HG03159 (cell line): ENCODE measurements at regions not wholly inside any gene's neighbourhood (a gene's known extent, or its start where the extent isn't known, plus 50 kb on each side); places are given as distances from the start of the nearest gene placed in this dataset.
A peak's percentile ranks its signal among the peaks of the same experiment; 100 is the strongest.
"Not testable (repeated sequence)": the region's sequence is repeated elsewhere in the genome, so short reads cannot be mapped to it uniquely, and the experiment has no call there.

Experiments
- ATAC-seq: cut with Tn5 transposase; IDR thresholded peaks from one replicate; pipeline ENCODE4 v1.9.1; 2021; ENCODE audit warnings: mild to moderate bottlenecking, moderate library complexity; ENCODE audit not compliant: unreplicated experiment

DNA sequence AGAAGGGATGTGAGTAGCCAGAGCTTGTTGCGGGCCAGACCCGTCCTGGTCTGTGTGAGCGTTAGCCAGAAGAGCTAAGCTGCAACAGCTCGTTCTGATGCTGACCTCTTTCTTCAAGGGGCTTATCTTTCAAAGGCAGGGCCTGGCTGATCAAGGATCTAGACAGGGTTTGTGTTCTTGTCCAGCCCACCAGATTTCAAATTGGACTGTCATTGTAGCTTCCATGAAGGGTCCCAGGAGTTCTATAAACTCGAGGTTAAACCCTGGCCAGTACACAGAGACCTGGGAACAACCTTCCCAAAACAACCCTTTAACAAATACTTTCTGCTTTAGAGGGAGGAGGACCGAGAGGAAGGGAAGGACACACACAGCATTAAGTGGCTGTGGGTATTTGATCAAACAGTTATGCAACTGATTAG is 153.0 kb upstream of the TUT7 start:
- no peak for ATAC-seq

DNA sequence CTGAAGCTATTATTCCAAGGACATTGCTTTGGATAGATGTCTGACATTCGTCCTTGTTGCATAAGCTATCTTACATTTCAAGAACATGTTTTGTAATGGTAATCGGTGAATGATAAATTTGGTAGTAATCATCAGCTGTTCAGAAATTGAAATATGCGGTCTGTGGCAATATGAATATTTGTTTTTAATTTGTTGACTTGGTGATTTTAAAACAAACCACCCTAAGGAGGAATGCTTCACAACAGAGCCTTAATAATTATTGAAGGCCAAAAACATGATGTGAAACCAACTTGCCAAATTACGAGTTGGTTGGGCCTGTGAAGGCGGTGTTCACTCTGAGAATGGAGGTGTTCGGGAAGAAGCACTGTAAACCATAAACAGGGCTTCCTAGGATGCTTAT is 149.7 kb upstream of the TUT7 start:
- no peak for ATAC-seq

DNA sequence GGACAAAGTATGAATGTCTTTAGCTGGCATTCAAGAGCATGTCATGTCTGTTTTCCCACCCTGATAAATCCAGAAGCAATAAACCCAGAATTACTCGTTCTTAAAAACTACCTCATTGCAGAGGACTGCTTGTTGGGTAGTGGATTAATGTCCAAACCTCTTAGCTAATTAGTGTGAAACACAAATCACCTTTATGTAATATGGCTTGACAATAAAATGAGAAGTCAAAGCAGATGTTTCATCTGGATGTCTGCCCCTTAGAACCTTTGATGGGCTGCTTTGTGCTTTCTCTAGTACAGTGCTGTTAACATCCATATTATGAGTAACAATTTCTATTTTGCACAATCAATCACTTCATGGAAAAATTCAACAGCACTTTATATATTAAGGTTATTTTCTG is 149.1 kb upstream of the TUT7 start:
- no peak for ATAC-seq

DNA sequence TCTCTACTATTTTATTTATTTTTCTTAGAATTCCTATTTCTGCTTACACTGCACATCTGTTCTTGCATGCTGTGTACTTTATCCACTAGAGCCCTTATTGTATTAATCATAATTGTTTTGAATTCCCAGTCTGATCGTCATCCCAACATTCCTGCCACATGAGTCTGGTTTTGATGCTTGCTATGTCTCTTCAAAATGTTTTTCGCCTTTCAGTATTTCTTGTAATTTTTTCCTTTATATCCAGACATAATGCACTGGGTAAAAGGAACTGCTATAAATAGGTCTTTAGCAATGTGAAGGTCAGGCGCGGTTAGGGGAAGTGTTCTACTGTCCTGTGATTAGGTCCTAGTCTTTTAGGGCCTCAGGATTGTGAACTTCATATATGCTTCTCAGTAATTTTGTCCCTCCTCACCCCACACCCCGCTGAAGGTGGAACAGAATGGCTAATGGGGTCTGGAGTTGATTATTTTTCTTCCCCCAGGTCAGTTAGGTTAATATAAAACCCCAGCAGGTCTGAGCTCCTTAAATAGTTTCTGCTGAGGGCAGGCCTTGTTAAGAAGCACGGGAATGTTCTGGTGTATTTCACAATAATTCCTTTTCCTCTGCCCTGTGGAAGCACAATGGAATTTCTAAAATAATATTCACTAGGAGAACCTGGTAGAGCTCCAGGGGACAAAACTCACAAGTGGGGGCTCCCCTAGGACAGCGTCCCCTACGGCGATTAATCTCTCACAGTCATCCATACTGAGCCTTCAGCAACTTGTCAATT is 146.6 kb upstream of the TUT7 start:
- ATAC-seq = no peak

DNA sequence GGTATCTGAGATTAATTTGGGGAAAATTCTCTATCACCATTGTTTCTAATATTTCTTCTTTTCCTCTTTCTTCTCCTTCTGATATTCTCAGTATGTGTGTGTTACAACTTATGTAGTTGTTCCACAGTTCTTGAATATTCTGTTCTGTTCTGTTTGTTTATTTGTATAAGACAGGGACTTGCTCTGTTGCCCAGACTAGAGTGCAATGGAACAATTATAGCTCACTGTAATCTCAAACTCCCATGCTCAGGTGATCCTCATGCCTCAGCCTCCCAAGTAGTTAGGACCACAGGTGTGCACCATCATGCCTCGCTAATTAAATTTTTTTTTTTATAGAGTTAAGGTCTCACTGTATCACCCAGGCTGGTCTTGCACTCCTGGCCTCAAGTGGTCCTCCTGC is 145.8 kb upstream of the TUT7 start:
- no peak for ATAC-seq

DNA sequence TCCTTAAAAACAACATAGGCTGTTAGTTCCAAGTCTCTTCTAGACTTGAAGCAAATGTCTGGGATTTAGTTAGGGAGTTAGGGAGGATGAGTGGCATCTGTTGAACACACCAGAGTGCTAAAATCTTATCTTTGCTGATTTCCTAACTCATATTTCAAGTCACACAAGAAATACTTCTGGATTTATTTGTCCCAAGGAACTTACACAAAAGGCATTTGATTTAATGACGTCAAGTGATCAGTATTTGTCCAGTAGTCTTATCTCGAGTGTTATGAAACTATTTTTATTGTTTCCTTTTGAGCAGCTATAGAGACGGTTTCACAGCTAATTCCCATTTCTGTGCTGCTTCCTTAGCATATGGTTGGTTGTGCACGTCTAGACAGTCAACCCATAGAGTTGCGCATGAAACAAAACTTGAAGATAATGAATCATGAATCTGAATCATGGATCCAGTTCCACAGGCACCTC is 140.5 kb upstream of the TUT7 start:
- no peak for ATAC-seq

DNA sequence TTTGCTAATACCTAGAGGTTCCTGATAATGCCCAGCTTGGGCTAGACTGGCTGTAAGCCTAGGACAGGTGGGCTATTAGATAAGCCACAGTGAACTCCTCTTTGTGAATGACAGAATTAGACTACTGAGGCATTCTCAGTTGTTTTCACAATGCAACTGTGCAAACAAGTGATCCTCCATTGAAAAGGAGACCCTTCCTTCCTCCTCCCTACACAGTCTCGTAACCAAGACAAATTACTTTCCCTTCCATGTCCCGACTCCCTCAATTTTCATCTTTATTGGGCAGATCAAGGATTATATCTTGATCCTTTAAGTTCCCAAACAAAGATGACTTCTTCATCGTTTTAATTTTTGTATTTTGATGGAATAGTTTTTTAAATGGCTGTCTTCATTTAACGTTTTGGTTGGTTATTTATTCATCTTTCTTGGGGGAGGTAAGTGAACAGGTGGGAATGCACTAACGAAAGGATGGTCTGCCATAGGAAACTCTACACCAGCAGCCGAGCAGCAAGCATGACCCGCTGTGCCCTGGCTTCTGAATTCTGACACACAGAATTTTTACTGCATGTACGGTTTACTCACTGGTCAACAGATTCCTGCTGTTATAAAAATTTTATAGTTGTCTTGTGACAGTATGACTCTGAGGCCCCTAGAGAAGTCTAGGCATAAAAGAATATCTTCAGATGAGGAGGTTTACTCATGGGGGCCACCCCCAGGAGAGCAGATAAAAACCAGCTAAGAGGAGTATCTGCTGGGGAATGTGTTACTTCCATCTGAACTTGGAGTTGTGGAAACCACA is 137.5 kb upstream of the TUT7 start:
- no peak for ATAC-seq

DNA sequence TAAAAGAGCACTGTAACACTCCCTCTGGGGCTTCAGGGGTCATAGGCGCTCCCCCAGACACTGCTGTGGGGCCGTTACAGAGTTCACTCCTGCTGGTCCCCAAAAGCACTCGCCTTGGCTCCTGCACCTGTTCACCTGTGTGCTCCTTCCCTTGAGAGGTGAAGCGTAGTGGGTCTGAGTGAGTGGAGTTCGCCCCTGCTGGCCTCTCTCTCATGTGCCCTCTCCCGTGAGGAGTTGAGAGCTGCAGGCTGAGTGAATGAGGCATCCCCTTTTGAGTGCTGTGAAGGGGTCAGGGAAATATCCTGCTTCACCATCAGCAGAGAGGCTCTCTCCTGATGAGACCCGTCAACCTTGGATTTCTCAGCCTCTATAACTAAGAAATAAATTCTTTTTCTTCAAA is 134.6 kb upstream of the TUT7 start:
- no peak for ATAC-seq

DNA sequence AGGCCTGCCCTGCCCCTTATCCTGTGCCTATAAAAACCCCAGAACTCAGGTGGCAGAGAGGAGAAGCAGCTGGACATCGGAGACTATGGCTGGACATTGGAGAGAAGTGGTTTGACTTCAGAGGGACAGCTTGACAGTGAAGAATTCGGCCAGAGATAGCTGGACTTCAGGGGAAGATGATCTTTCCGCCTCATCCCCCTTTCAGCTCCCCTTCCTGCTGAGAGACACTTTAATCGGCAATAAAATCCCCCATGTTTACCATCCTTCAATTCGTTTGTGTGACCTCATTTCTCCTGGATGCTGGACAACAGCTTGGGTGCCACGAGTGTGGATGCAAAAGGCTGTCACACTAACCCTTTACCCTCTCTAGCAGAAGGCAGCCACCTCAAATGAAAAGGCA is 134.1 kb upstream of the TUT7 start:
- no peak for ATAC-seq

DNA sequence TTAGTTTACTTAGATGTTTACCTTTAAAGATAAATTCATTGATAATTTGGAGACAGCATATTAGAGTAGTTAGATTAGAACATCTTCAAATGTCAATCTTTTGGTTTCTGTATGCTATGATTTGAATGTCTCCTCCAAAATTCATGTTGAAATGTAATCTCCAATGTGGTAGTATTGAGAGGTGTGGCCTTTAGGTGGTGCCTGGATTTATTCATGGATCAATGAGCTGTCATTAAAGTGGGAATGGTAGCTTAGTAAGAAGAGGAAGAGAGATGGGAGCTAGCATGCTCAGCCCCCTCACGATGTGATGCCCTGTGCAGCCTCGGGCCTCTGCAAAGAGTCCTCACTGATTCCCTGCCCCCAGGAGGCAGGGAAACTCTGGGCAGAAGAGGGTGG is 133.6 kb upstream of the TUT7 start:
- ATAC-seq = no peak

DNA sequence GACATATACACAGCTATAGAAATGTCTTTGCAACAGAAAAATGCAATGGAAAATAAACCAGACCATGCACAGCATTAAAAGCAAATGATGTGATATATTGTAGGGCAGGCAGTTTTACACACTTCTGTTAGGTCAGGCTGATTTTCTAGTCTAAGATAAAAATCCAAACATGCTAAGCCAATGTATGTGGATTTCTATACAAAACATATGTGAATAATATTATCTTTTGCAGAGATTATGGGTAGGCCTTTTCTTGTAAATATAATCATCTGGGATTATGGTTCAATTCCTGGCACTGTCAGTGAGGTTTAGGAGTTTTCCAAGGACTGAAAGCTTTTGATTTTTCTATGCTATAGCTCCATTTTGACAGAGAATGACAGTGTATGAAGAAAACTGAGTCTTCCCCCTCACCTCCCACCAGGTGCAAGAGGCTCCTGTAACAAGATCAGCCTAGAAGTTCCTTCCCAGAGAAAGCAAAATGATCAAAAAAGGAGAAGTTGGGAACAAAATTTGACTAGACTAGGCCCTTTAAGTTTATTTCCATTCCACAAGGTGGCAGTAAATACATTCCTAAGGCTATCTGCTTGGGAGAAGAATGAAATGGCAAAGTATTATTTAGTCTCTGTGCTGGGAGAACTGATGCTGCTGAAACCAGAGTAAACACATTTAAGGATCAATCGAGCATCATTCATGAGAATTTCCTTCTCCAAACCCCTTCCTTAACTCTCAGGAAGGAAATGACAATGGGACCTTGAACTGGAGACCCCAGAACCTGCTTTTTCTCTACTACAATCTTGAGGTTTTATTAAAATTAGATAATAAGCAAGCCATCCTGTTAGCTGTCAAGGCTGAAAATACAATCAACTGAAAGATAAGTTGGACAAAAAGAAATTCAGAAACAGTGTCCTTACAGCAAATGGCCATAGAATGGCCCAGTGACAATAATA is 133.0 kb upstream of the TUT7 start:
- no peak for ATAC-seq

DNA sequence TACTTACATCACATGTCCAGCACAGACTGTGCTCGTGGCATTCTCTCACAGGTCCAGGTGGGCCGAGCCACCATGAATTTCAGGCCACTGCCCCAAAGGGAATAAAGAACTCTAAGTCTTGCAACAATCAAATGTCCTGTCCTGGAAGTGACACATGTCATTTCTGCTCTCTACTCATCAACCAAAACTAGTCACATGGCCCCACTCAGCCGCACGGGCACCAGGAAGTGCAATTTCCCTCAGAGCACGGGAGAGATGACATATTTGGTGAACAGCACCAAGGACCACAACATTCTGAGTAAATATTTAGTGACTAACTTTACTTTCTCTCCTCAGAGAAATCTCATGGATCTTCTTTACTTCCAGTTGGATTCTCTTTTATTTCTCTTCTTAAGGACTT is 131.1 kb upstream of the TUT7 start:
- ATAC-seq = peak; percentile 64

DNA sequence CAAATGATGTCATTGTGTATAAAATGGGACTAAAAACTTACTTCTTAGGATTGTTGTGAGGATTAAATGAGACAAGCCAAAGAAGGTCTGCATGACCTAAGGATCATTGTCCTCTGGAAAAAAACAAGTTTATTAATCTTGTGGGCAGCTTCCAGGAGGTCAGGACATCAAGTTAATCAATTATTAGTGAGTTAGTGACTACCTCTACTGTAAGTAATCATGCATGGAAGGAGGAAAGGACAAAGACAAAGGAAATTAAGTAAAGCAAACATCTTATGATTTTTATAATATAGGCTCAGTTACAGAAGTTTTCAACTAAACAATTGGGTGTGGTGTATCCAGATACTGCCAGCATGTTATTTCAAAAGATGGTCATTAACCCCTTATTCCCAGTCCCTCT is 129.3 kb upstream of the TUT7 start:
- no peak for ATAC-seq

DNA sequence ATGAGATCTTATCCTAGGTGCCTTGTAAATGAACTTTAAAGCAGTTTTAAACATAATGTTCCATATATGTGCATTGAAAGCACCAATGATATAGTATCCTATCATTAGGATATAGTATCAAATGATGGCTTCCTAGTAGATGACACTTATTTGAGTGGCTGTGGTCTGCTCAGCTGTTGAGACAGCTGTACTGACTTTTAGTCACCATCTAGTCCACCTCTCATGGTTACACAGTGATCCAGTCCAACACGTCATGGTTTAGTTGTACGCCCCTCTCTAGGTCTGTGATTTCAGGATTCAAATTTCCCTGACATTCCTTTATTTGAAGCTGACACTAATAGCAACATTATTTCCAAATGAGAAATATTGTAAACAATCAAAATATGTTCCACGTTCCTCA is 127.3 kb upstream of the TUT7 start:
- ATAC-seq = no peak

DNA sequence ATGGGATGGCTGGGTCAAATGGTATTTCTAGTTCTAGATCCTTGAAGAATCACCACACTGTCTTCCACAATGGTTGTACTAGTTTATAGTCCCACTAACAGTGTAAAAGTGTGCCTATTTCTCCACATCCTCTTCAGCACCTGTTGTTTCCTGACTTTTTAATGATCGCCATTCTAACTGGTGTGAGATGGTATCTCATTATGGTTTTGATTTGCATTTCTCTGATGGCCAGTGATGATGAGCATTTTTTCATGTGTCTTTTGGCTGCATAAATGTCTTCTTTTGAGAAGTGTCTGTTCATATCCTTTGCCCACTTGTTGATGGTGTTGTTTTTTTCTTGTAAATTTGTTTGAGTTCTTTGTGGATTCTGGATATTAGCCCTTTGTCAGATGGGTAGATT is 121.0 kb upstream of the TUT7 start:
- ATAC-seq = not testable (repeated sequence)

DNA sequence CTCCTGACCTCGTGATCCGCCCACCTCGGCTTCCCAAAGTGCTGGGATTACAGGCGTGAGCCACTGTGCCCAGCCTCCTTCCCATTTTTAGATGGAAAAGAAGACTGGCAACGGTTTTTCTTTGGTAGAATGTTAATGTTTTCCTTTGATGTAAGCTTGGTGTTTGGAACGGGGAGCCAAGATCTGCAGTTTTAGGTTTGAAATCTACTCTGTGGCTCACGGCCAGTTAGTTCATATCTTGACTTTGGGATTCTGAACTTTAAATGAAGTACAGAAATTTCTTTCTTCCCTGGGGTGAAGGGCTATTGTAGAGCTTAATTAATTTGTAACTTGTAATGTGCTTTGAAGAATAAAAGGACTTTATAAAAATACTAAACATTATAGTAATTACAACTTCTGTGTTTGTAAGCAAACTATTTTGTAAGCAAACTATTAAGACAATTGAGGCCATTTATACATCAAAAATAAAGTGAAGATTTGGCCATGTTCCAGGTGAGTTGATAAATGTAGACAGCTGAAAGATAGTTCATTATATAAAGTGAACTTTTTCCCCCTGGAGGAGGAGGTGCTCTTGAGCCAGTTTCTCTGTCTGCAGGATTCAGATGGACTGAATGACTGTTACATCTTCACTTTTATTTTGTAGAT is 117.1 kb upstream of the TUT7 start:
- ATAC-seq = no peak

DNA sequence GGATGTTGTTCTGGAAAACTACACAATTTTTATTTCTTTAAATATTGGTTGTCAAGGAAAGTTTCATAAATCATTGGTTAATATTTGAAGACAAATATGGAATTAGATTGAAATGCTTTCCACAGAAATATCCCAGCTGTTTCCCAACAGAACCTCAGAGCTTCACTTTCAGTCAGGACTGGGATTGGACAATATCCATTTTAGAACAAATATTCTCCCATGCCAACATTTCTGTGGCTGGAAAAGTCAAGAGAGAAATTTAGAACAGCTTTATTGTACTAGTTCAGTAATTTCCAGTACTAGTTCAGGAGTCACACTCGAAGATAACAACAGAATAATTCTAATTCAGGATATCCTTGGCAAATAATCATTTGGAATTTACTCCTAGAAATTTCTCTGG is 116.1 kb upstream of the TUT7 start:
- ATAC-seq = no peak

DNA sequence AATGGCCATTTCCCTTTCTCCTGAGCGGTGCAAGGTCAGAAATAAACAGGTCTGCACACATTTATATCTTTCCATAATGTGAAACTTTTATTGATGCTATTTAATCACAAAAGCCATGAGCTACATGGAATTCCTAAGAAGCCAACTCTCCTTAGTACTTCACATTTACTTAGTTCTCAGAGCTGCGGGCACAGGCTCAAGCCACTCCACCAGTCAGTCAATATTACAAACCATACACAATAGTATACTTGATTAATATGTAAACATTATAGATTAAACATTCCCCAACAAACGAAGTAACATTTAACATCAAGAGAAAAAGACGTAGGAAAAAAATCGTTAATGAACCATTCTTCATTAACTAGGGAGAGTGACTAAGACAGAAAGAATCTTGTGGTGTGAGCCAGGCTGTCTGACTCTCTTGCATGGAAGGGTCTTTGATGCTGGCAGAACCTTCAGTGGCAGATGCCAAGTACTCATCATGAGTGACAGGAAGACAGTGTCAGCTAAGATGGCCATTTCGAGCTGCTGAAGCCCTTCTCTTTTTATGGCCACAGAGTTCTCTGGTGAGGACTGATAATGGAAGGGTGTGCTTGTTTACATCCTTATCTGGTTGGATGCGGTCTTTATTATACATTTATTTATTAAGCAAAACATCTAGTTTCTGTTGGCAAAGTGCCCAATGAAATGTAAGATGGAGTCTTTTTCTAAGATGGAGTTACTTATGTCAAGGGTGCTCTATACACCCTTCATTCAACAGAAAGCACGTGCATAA is 115.5 kb upstream of the TUT7 start:
- no peak for ATAC-seq

DNA sequence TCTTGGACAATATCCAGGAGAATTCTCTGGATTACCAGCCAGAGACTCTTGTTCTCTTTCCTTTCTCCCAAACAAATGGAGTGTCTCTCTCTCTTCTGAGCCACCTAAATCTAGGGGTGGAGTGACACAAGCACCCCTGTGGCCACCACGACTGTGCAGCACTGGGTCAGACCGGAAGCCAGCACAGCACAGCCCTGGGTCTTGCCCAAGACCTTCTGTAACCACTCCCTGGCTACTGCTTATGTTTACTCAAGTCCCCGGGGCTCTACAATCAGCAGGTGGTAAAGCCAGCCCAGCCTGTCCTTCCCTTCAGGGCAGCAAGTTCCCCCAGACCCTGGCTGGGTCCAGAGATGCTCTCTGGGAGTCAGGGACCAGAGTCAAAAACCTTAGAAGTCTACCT is 110.0 kb upstream of the TUT7 start:
- no peak for ATAC-seq
